ENCODE measurements at regions not wholly inside any gene's neighbourhood (a gene's known extent, or its start where the extent isn't known, plus 50 kb on each side); places are given as distances from the start of the nearest gene placed in this dataset.
A peak's percentile ranks its signal among the peaks of the same experiment; 100 is the strongest.

DNA sequence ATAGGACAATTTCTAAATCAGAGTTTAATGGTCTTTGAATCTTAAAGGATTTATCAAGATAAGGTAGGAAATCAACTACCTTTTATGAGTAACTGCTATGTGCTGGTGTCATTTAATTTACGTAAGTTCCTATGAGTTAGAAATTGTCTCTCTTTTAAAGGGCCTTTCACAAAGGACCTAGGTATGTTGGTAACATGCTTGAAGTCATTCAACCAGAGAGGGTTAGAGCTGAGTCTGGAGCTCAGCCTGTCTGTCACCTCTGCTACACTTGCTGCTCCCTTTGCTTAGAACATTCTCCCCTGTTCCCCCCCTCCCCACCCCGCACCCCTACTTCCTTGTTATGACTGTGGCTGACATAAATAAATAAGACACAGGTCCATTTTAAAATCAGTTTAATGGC is 190.3 kb upstream of the SEMA6A start (continued):
- TF ChIP-seq, protein P1, sequence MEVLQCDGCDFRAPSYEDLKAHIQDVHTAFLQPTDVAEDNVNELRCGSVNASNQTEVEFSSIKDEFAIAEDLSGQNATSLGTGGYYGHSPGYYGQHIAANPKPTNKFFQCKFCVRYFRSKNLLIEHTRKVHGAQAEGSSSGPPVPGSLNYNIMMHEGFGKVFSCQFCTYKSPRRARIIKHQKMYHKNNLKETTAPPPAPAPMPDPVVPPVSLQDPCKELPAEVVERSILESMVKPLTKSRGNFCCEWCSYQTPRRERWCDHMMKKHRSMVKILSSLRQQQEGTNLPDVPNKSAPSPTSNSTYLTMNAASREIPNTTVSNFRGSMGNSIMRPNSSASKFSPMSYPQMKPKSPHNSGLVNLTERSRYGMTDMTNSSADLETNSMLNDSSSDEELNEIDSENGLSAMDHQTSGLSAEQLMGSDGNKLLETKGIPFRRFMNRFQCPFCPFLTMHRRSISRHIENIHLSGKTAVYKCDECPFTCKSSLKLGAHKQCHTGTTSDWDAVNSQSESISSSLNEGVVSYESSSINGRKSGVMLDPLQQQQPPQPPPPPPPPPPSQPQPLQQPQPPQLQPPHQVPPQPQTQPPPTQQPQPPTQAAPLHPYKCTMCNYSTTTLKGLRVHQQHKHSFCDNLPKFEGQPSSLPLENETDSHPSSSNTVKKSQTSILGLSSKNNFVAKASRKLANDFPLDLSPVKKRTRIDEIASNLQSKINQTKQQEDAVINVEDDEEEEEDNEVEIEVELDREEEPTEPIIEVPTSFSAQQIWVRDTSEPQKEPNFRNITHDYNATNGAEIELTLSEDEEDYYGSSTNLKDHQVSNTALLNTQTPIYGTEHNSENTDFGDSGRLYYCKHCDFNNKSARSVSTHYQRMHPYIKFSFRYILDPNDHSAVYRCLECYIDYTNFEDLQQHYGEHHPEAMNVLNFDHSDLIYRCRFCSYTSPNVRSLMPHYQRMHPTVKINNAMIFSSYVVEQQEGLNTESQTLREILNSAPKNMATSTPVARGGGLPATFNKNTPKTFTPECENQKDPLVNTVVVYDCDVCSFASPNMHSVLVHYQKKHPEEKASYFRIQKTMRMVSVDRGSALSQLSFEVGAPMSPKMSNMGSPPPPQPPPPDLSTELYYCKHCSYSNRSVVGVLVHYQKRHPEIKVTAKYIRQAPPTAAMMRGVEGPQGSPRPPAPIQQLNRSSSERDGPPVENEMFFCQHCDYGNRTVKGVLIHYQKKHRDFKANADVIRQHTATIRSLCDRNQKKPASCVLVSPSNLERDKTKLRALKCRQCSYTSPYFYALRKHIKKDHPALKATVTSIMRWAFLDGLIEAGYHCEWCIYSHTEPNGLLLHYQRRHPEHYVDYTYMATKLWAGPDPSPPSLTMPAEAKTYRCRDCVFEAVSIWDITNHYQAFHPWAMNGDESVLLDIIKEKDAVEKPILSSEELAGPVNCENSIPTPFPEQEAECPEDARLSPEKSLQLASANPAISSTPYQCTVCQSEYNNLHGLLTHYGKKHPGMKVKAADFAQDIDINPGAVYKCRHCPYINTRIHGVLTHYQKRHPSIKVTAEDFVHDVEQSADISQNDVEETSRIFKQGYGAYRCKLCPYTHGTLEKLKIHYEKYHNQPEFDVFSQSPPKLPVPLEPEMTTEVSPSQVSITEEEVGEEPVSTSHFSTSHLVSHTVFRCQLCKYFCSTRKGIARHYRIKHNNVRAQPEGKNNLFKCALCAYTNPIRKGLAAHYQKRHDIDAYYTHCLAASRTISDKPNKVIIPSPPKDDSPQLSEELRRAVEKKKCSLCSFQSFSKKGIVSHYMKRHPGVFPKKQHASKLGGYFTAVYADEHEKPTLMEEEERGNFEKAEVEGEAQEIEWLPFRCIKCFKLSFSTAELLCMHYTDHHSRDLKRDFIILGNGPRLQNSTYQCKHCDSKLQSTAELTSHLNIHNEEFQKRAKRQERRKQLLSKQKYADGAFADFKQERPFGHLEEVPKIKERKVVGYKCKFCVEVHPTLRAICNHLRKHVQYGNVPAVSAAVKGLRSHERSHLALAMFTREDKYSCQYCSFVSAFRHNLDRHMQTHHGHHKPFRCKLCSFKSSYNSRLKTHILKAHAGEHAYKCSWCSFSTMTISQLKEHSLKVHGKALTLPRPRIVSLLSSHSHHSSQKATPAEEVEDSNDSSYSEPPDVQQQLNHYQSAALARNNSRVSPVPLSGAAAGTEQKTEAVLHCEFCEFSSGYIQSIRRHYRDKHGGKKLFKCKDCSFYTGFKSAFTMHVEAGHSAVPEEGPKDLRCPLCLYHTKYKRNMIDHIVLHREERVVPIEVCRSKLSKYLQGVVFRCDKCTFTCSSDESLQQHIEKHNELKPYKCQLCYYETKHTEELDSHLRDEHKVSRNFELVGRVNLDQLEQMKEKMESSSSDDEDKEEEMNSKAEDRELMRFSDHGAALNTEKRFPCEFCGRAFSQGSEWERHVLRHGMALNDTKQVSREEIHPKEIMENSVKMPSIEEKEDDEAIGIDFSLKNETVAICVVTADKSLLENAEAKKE (CRISPR knock-in tag; IDR thresholded peaks at IDR 0.05): no peak

DNA sequence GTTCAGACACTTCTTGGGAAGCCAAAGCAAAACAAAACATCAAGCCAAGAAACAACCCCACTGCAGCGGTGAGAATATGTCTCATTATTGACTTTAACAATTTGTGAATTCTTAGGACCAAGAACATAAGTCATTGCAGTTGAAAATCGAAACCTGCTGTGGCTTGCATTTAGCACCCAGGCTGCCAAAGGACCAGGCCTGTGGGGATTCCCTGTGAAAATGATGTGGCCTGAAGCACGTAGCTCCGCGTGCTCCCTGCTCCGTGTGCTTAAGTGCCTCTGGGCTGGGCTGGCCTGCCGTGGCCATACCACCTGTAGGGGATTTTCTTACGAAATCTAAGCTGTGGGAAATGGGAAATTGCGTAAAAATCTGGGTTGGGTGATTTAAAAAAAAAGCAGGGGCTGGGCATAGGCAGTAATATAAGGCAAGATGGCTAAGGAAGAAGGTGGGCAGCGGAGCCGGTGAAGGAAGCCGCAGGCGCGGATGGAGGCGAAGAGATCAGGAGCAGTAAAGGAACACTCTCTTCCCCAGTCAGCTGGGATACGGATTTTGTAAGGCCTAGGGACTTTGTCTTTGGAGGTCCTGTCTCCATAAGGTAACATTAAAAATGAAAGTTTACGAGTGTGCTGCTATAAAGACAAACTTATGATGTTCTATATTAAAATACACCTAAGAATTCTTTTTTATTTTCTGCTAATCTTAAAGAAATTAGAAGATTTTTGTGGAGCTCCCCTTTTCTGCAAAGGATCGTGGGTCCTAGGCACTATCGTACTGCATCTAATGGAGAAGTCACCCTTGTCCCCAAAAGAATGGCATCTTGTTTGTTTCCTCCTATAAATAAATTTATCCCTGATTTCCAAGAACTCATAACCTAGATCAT is 189.6 kb upstream of the SEMA6A start:
- DNase-seq (ENCODE audit: low spot score) (no peak), ATAC-seq (peak; percentile 29)
- Mint-ChIP-seq H3K4me3 (no peak overlapping the region), H3K9me3 (no peaks in the 10 kb centered on the region), H3K4me1 (peaks cover 29% of the 10 kb centered on the region), H3K27me3 (ENCODE audit: insufficient read depth, low read depth, poor library complexity) (peaks cover 9% of the 10 kb centered on the region), H3K27ac (no peak overlapping the region), H3K36me3 (ENCODE audit: low read depth) (no peaks in the 10 kb centered on the region)
- H3K4me1 ChIP-seq (ENCODE audit: insufficient read depth): peaks cover 28% of the 10 kb centered on the region
- H3K9me2 ChIP-seq (ENCODE audit: insufficient read depth): no peaks in the 10 kb centered on the region
- H2AFZ ChIP-seq: peak overlapping the region; percentile 85
- H3K4me3 ChIP-seq: no peak overlapping the region
- no peaks in the 10 kb centered on the region for H3K36me3 ChIP-seq (ENCODE audit: insufficient read depth)
- H3K79me2 ChIP-seq (replicated peaks; ENCODE audit: insufficient read depth): no peaks in the 10 kb centered on the region
- no peak overlapping the region; the same call in 1 of the 2 replicates for H3K27ac ChIP-seq (ENCODE audit: low read depth)
- no peak overlapping the region for H3K4me2 ChIP-seq
- no peaks in the 10 kb centered on the region for H3K27me3 ChIP-seq (ENCODE audit: insufficient read depth)
- H4K20me1 ChIP-seq (replicated peaks; ENCODE audit: insufficient read depth): no peaks in the 10 kb centered on the region
- peaks cover 6% of the 10 kb centered on the region; the same call in 1 of the 2 replicates for H3F3A ChIP-seq (replicated peaks; ENCODE audit: low read depth)
- TF ChIP-seq, protein P2, sequence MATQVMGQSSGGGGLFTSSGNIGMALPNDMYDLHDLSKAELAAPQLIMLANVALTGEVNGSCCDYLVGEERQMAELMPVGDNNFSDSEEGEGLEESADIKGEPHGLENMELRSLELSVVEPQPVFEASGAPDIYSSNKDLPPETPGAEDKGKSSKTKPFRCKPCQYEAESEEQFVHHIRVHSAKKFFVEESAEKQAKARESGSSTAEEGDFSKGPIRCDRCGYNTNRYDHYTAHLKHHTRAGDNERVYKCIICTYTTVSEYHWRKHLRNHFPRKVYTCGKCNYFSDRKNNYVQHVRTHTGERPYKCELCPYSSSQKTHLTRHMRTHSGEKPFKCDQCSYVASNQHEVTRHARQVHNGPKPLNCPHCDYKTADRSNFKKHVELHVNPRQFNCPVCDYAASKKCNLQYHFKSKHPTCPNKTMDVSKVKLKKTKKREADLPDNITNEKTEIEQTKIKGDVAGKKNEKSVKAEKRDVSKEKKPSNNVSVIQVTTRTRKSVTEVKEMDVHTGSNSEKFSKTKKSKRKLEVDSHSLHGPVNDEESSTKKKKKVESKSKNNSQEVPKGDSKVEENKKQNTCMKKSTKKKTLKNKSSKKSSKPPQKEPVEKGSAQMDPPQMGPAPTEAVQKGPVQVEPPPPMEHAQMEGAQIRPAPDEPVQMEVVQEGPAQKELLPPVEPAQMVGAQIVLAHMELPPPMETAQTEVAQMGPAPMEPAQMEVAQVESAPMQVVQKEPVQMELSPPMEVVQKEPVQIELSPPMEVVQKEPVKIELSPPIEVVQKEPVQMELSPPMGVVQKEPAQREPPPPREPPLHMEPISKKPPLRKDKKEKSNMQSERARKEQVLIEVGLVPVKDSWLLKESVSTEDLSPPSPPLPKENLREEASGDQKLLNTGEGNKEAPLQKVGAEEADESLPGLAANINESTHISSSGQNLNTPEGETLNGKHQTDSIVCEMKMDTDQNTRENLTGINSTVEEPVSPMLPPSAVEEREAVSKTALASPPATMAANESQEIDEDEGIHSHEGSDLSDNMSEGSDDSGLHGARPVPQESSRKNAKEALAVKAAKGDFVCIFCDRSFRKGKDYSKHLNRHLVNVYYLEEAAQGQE (IDR thresholded peaks at IDR 0.05; ENCODE audit: unreplicated experiment): no peak
- TF ChIP-seq EZH2 (IDR thresholded peaks at IDR 0.05; ENCODE audit: low read depth, unreplicated experiment): no peak
- no peak for TF ChIP-seq STAT1 (IDR thresholded peaks at IDR 0.05; ENCODE audit: unreplicated experiment)
- TF ChIP-seq, protein P3, sequence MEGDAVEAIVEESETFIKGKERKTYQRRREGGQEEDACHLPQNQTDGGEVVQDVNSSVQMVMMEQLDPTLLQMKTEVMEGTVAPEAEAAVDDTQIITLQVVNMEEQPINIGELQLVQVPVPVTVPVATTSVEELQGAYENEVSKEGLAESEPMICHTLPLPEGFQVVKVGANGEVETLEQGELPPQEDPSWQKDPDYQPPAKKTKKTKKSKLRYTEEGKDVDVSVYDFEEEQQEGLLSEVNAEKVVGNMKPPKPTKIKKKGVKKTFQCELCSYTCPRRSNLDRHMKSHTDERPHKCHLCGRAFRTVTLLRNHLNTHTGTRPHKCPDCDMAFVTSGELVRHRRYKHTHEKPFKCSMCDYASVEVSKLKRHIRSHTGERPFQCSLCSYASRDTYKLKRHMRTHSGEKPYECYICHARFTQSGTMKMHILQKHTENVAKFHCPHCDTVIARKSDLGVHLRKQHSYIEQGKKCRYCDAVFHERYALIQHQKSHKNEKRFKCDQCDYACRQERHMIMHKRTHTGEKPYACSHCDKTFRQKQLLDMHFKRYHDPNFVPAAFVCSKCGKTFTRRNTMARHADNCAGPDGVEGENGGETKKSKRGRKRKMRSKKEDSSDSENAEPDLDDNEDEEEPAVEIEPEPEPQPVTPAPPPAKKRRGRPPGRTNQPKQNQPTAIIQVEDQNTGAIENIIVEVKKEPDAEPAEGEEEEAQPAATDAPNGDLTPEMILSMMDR (conservative IDR thresholded peaks at IDR 0.05; ENCODE audit: low read depth in 2 of 2): no peak
- no peak for TF ChIP-seq POLR2AphosphoS5 (IDR thresholded peaks at IDR 0.05; ENCODE audit: low read depth)
- TF ChIP-seq JUNB (IDR thresholded peaks at IDR 0.05; ENCODE audit: unreplicated experiment): no peak
- TF ChIP-seq, protein P4, sequence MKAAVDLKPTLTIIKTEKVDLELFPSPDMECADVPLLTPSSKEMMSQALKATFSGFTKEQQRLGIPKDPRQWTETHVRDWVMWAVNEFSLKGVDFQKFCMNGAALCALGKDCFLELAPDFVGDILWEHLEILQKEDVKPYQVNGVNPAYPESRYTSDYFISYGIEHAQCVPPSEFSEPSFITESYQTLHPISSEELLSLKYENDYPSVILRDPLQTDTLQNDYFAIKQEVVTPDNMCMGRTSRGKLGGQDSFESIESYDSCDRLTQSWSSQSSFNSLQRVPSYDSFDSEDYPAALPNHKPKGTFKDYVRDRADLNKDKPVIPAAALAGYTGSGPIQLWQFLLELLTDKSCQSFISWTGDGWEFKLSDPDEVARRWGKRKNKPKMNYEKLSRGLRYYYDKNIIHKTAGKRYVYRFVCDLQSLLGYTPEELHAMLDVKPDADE (IDR thresholded peaks at IDR 0.05): no peak
- no peak for TF ChIP-seq ZNF331 (CRISPR knock-in tag; IDR thresholded peaks at IDR 0.05; ENCODE audit: low read depth)
- no peak for TF ChIP-seq EZH2phosphoT487 (IDR thresholded peaks at IDR 0.05; ENCODE audit: unreplicated experiment)
- TF ChIP-seq CREB1 (CRISPR knock-in tag; IDR thresholded peaks at IDR 0.05; ENCODE audit: low read depth): no peak

All from GM23338 (cell line).